Transverse colon (tissue), 4 donors: ENCODE measurements at regions not wholly inside any gene's neighbourhood (a gene's known extent, or its start where the extent isn't known, plus 50 kb on each side); places are given as distances from the start of the nearest gene placed in this dataset.

Experiments
- EP300 ChIP-seq: sonication (generic); formaldehyde crosslinking; IDR thresholded peaks from one replicate; pipeline ENCODE4 v1.6.1; 2017; ENCODE audit warnings: antibody characterized with exemption, low read depth
- POLR2A ChIP-seq: fragments of 450-650 bp; IDR thresholded peaks from one replicate; pipeline ENCODE4 v1.6.1; 2016; ENCODE audit warnings: antibody characterized with exemption, mild to moderate bottlenecking, moderate library complexity
- POLR2AphosphoS5 ChIP-seq, 3 donors: sonication (generic); formaldehyde crosslinking; IDR thresholded peaks; one replicate each; pipeline ENCODE4 v1.6.1; 2016; ENCODE audit warnings: antibody characterized with exemption in 3 of 3
- TF ChIP-seq, protein P1 (sequence below), 5 experiments: fragments of 200-600 bp in 3 of 5; fragments of 450-650 bp in 2 of 5; sonication (generic) in 3 of 5; IDR thresholded peaks; 1 replicate in 2 of 5; 2 replicates in 3 of 5; pipeline ENCODE4 v1.5.1; 2016 to 2017; ENCODE audit warnings: antibody characterized with exemption in 5 of 5, inconsistent platforms in 3 of 5, mild to moderate bottlenecking in 2 of 5, moderate library complexity in 1 of 5

DNA sequence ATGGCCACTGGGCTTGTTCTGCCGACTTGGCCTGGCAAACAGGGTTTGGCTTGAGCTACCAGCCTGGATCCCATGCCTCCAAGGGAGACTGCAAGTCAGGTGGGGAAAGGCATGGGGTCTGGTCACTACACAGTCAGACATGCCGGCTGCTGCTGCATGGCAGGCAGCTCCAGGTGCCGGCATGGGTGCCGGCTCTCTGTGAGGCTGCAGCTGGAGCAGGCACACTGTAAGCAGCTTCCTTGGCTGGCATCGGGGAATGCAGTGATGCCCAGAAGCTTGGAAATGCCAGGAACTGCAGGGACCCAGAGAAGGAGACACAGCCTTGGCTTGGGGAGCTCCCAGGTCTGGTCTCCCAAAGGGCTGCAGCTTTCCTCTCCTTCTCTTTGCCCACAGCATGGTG is 305.5 kb upstream of the NRG3 start:
- TF ChIP-seq POLR2A (no peak), POLR2AphosphoS5 (IDR thresholded peaks at IDR 0.05) (no peak), EP300 (no peak)
- TF ChIP-seq, protein P1, sequence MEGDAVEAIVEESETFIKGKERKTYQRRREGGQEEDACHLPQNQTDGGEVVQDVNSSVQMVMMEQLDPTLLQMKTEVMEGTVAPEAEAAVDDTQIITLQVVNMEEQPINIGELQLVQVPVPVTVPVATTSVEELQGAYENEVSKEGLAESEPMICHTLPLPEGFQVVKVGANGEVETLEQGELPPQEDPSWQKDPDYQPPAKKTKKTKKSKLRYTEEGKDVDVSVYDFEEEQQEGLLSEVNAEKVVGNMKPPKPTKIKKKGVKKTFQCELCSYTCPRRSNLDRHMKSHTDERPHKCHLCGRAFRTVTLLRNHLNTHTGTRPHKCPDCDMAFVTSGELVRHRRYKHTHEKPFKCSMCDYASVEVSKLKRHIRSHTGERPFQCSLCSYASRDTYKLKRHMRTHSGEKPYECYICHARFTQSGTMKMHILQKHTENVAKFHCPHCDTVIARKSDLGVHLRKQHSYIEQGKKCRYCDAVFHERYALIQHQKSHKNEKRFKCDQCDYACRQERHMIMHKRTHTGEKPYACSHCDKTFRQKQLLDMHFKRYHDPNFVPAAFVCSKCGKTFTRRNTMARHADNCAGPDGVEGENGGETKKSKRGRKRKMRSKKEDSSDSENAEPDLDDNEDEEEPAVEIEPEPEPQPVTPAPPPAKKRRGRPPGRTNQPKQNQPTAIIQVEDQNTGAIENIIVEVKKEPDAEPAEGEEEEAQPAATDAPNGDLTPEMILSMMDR (IDR thresholded peaks at IDR 0.05) = no peak
